ENCODE measurements at regions not wholly inside any gene's neighbourhood (a gene's known extent, or its start where the extent isn't known, plus 50 kb on each side); places are given as distances from the start of the nearest gene placed in this dataset.
"Not testable (repeated sequence)": the region's sequence is repeated elsewhere in the genome, so short reads cannot be mapped to it uniquely, and the experiment has no call there.

GRCh38 chr15:58295637-58296215 is 136.1 kb upstream of the LIPC start:
- no peak for DNase-seq (ENCODE audit: low read depth in 2 of 2)

GRCh38 chr15:58296276-58296675 is 135.5 kb upstream of the LIPC start:
- DNase-seq (ENCODE audit: low read depth in 2 of 2): no peak

- no peak for DNase-seq (ENCODE audit: low read depth in 2 of 2)
Measured at GRCh38 chr15:58297639-58298038, 134.2 kb upstream of the LIPC start.

- no peak for DNase-seq (ENCODE audit: low read depth in 2 of 2)
Measured at GRCh38 chr15:58298879-58299850, 132.6 kb upstream of the LIPC start.

GRCh38 chr15:58302832-58303231 is 129.0 kb upstream of the LIPC start:
- no peak for DNase-seq (ENCODE audit: low read depth in 2 of 2)

GRCh38 chr15:58303236-58303635 is 128.6 kb upstream of the LIPC start:
- DNase-seq (ENCODE audit: low read depth in 2 of 2): no peak

- no peak for DNase-seq (ENCODE audit: low read depth in 2 of 2)
Measured at GRCh38 chr15:58306591-58307312, 125.0 kb upstream of the LIPC start.

- no peak for DNase-seq (ENCODE audit: low read depth in 2 of 2)
Measured at GRCh38 chr15:58307313-58307961, 124.4 kb upstream of the LIPC start.

- DNase-seq (ENCODE audit: low read depth in 2 of 2): no peak
Measured at GRCh38 chr15:58308742-58309355, 122.9 kb upstream of the LIPC start.

- DNase-seq (ENCODE audit: low read depth in 2 of 2): no peak
Measured at GRCh38 chr15:58309963-58310928, 121.5 kb upstream of the LIPC start.

- no peak for DNase-seq (ENCODE audit: low read depth in 2 of 2)
Measured at GRCh38 chr15:58311556-58311955, 120.2 kb upstream of the LIPC start.

GRCh38 chr15:58312031-58312430 is 119.8 kb upstream of the LIPC start:
- DNase-seq (ENCODE audit: low read depth in 2 of 2): no peak

GRCh38 chr15:58313304-58313703 is 118.5 kb upstream of the LIPC start:
- no peak for DNase-seq (ENCODE audit: low read depth in 2 of 2)

- DNase-seq (ENCODE audit: low read depth in 2 of 2): no peak
Measured at GRCh38 chr15:58313810-58314592, 117.8 kb upstream of the LIPC start.

- no peak for DNase-seq (ENCODE audit: low read depth in 2 of 2)
Measured at GRCh38 chr15:58314593-58315216, 117.1 kb upstream of the LIPC start.

- DNase-seq (ENCODE audit: low read depth in 2 of 2): no peak
Measured at GRCh38 chr15:58318517-58318916, 113.3 kb upstream of the LIPC start.

- DNase-seq (ENCODE audit: low read depth in 2 of 2): no peak
Measured at GRCh38 chr15:58321034-58321433, 110.8 kb upstream of the LIPC start.

- DNase-seq (ENCODE audit: low read depth in 2 of 2): no peak
Measured at GRCh38 chr15:58322253-58322652, 109.5 kb upstream of the LIPC start.

GRCh38 chr15:58323321-58323720 is 108.5 kb upstream of the LIPC start:
- DNase-seq (ENCODE audit: low read depth in 2 of 2): not testable (repeated sequence)
